ENCODE measurements at regions not wholly inside any gene's neighbourhood (a gene's known extent, or its start where the extent isn't known, plus 50 kb on each side); places are given as distances from the start of the nearest gene placed in this dataset.

- TF ChIP-seq, protein P1, sequence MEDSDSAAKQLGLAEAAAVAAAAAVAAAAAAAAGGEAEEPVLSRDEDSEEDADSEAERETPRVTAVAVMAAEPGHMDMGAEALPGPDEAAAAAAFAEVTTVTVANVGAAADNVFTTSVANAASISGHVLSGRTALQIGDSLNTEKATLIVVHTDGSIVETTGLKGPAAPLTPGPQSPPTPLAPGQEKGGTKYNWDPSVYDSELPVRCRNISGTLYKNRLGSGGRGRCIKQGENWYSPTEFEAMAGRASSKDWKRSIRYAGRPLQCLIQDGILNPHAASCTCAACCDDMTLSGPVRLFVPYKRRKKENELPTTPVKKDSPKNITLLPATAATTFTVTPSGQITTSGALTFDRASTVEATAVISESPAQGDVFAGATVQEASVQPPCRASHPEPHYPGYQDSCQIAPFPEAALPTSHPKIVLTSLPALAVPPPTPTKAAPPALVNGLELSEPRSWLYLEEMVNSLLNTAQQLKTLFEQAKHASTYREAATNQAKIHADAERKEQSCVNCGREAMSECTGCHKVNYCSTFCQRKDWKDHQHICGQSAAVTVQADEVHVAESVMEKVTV (CRISPR knock-in tag; IDR thresholded peaks at IDR 0.05), result no peak
- TF ChIP-seq ZFX (CRISPR knock-in tag; IDR thresholded peaks at IDR 0.05) (no peak), ZNF740 (CRISPR knock-in tag; IDR thresholded peaks at IDR 0.05) (no peak), ZNF740 (tag; IDR thresholded peaks at IDR 0.05) (no peak), BRF1 (IDR thresholded peaks at IDR 0.05; ENCODE audit: borderline replicate concordance, extremely low read depth, insufficient read length) (no peak), PTTG1 (tag; IDR thresholded peaks at IDR 0.05; ENCODE audit: low read depth) (no peak), ZKSCAN8 (CRISPR knock-in tag; IDR thresholded peaks at IDR 0.05) (no peak), ZNF766 (CRISPR knock-in tag; conservative IDR thresholded peaks at IDR 0.05) (no peak), BCOR (IDR thresholded peaks at IDR 0.05) (no peak)
These were observed 134.3 kb upstream of the PIEZO2 start (continued) for GRCh38 chr18:11283479-11284161.

GRCh38 chr18:11279461-11279860 lies 130.1 kb upstream of the PIEZO2 start:
- H3K4me2 ChIP-seq (ENCODE audit: insufficient read depth, low read length), result no peak overlapping the region
- no peak for DNase-seq (ENCODE audit: extremely low read depth in 1 of 4, low spot score in 3 of 4)
- in situ Hi-C loops (cut with MboI) (no loop called here), intact Hi-C loops (cut with micrococcal nuclease) (no loop called here)
- CTCF ChIA-PET (ENCODE audit: low intra/inter-chr PET ratio), result no interaction called here
- H3K27me3 ChIP-seq (ENCODE audit: control insufficient read depth in 2 of 2, insufficient read depth in 2 of 2, low read length in 2 of 2), result no peaks in the 10 kb centered on the region
- H2AFZ ChIP-seq (ENCODE audit: low read depth, low read length), result no peak overlapping the region
- ATAC-seq, result no peak
- H3K27ac ChIP-seq (ENCODE audit: extremely low read depth, low read depth, low read length), result no peak overlapping the region
- no peak overlapping the region for H3K4me3 ChIP-seq
- BruUV-seq (replicated peaks), result no TSS peak
- FAIRE-seq, result no peak
- no peaks in the 10 kb centered on the region for H3K36me3 ChIP-seq (ENCODE audit: control insufficient read depth, insufficient read depth, low read length)
- H4K20me1 ChIP-seq (replicated peaks; ENCODE audit: control insufficient read depth, insufficient read depth, low read length), result no peaks in the 10 kb centered on the region
- no peaks in the 10 kb centered on the region for H3K4me1 ChIP-seq (replicated peaks in 1 of 2; ENCODE audit: control insufficient read depth in 2 of 2, insufficient read depth in 2 of 2, low read length in 2 of 2)
- POLR2A ChIA-PET, result no interaction called here
- no peaks in the 10 kb centered on the region for H3K9me1 ChIP-seq (ENCODE audit: control insufficient read depth, insufficient read depth, low read length)
- WGBS (ENCODE audit: insufficient coverage, low coverage, missing lambda C conversion rate), result 0% methylated on average over 3 of the region's 3 CpGs
- no peaks in the 10 kb centered on the region for H3K9me3 ChIP-seq (replicated peaks; ENCODE audit: control insufficient read depth, insufficient read depth, low read depth, low read length)
- no peaks in the 10 kb centered on the region for H3K79me2 ChIP-seq (ENCODE audit: control insufficient read depth, insufficient read depth, low read length)
- H3K9ac ChIP-seq (ENCODE audit: insufficient read depth in 1 of 2, low read depth in 2 of 2, low read length in 2 of 2), result no peak overlapping the region
- no peak for TF ChIP-seq RBM39 (optimal IDR thresholded peaks at IDR 0.05; ENCODE audit: low read depth, low read length)
- TF ChIP-seq BRCA1 (IDR thresholded peaks at IDR 0.05), result no peak
- TF ChIP-seq BRCA1 (CRISPR knock-in tag; IDR thresholded peaks at IDR 0.05), result no peak

Measured in K562 (cell line).